ENCODE measurements at regions not wholly inside any gene's neighbourhood (a gene's known extent, or its start where the extent isn't known, plus 50 kb on each side); places are given as distances from the start of the nearest gene placed in this dataset.

DNA sequence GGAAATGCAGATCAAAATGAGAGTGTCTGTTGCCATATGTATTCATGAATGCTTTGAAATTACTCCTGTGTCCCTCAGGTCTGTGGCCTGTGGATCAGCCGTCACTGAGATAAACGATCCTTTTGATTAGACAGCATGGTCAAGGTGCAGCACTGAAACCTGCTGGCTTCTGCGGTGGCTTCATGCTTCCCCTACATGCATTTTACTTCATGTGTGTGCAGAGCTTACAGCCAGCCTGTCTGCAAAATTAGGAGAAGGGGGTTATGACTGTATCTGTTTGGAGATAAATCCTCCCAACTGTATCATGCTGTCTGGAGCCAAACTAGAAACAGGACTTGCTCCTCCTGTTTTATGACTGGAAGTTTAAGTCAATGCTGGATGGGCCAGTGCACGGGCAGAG is 71.0 kb upstream of the PLPP4 start:
- no peak overlapping the region for H3K4me3 Mint-ChIP-seq (ENCODE audit: unreplicated experiment)
- no peak overlapping the region for H3K27ac Mint-ChIP-seq (ENCODE audit: unreplicated experiment)
- intact Hi-C loops (cut with micrococcal nuclease; ENCODE audit: unreplicated experiment): no loop called here
- H3K27me3 ChIP-seq (replicated peaks; ENCODE audit: control insufficient read depth, insufficient read depth, low read length): no peaks in the 10 kb centered on the region; the same call in 1 of the 2 replicates
- no peaks in the 10 kb centered on the region for H3K4me1 ChIP-seq
- H3K4me3 ChIP-seq (ENCODE audit: low read depth, low read length): no peak overlapping the region
- BruUV-seq (replicated peaks): no TSS peak
- peaks cover 22% of the 10 kb centered on the region for H3K27me3 Mint-ChIP-seq (ENCODE audit: insufficient read depth, unreplicated experiment)
- no peaks in the 10 kb centered on the region for H3K36me3 Mint-ChIP-seq (ENCODE audit: insufficient read depth, unreplicated experiment)
- no peaks in the 10 kb centered on the region for H3K4me1 Mint-ChIP-seq (ENCODE audit: low read depth, unreplicated experiment)
- POLR2A ChIA-PET: no interaction called here
- no peaks in the 10 kb centered on the region for H3K9me3 Mint-ChIP-seq (ENCODE audit: unreplicated experiment)
- CTCF ChIA-PET: no interaction called here
- no peak for TF ChIP-seq CTCF (IDR thresholded peaks at IDR 0.05; ENCODE audit: insufficient read depth in 1 of 2, low read depth in 1 of 2, low read length in 1 of 2, severe bottlenecking in 1 of 2, unreplicated experiment in 1 of 2)
- no peaks in the 10 kb centered on the region for H3K36me3 ChIP-seq (ENCODE audit: control insufficient read depth, insufficient read depth, low read length)
- DNase-seq: no peak
- H3K9me3 ChIP-seq: no peaks in the 10 kb centered on the region

- DNase-seq: no peak
- no peaks in the 10 kb centered on the region for H3K4me1 Mint-ChIP-seq (ENCODE audit: low read depth, unreplicated experiment)
- H3K36me3 ChIP-seq (ENCODE audit: control insufficient read depth, insufficient read depth, low read length): no peaks in the 10 kb centered on the region
- H3K4me3 Mint-ChIP-seq (ENCODE audit: unreplicated experiment): no peak overlapping the region
- peaks cover 22% of the 10 kb centered on the region for H3K27me3 Mint-ChIP-seq (ENCODE audit: insufficient read depth, unreplicated experiment)
- no peaks in the 10 kb centered on the region for H3K9me3 ChIP-seq
- intact Hi-C loops (cut with micrococcal nuclease; ENCODE audit: unreplicated experiment): no loop called here
- no peaks in the 10 kb centered on the region for H3K9me3 Mint-ChIP-seq (ENCODE audit: unreplicated experiment)
- H3K27ac Mint-ChIP-seq (ENCODE audit: unreplicated experiment): no peak overlapping the region
- no peaks in the 10 kb centered on the region for H3K4me1 ChIP-seq
- TF ChIP-seq CTCF (IDR thresholded peaks at IDR 0.05; ENCODE audit: insufficient read depth in 1 of 2, low read depth in 1 of 2, low read length in 1 of 2, severe bottlenecking in 1 of 2, unreplicated experiment in 1 of 2): no peak
- no peaks in the 10 kb centered on the region for H3K36me3 Mint-ChIP-seq (ENCODE audit: insufficient read depth, unreplicated experiment)
- POLR2A ChIA-PET: no interaction called here
- BruUV-seq (replicated peaks): no TSS peak
- CTCF ChIA-PET: no interaction called here
- no peaks in the 10 kb centered on the region; the same call in 1 of the 2 replicates for H3K27me3 ChIP-seq (replicated peaks; ENCODE audit: control insufficient read depth, insufficient read depth, low read length)
- H3K4me3 ChIP-seq (ENCODE audit: low read depth, low read length): no peak overlapping the region
These were observed 70.1 kb upstream of the PLPP4 start for GRCh38 chr10:120386896-120387295.

- intact Hi-C loops (cut with micrococcal nuclease; ENCODE audit: unreplicated experiment): no loop called here
- peaks cover 22% of the 10 kb centered on the region for H3K27me3 Mint-ChIP-seq (ENCODE audit: insufficient read depth, unreplicated experiment)
- Histone ChIP-seq H3K4me3 (ENCODE audit: low read depth, low read length) (no peak overlapping the region), H3K27me3 (replicated peaks; ENCODE audit: control insufficient read depth, insufficient read depth, low read length) (no peaks in the 10 kb centered on the region; the same call in 1 of the 2 replicates), H3K4me1 (no peaks in the 10 kb centered on the region), H3K9me3 (no peaks in the 10 kb centered on the region), H3K36me3 (ENCODE audit: control insufficient read depth, insufficient read depth, low read length) (no peaks in the 10 kb centered on the region)
- H3K27ac Mint-ChIP-seq (ENCODE audit: unreplicated experiment): no peak overlapping the region
- H3K9me3 Mint-ChIP-seq (ENCODE audit: unreplicated experiment): no peaks in the 10 kb centered on the region
- no peak for TF ChIP-seq CTCF (IDR thresholded peaks at IDR 0.05; ENCODE audit: insufficient read depth in 1 of 2, low read depth in 1 of 2, low read length in 1 of 2, severe bottlenecking in 1 of 2, unreplicated experiment in 1 of 2)
- BruUV-seq (replicated peaks): no TSS peak
- no peaks in the 10 kb centered on the region for H3K4me1 Mint-ChIP-seq (ENCODE audit: low read depth, unreplicated experiment)
- DNase-seq: no peak
- ChIA-PET CTCF (no interaction called here), POLR2A (no interaction called here)
- no peak overlapping the region for H3K4me3 Mint-ChIP-seq (ENCODE audit: unreplicated experiment)
- no peaks in the 10 kb centered on the region for H3K36me3 Mint-ChIP-seq (ENCODE audit: insufficient read depth, unreplicated experiment)
These were observed 69.7 kb upstream of the PLPP4 start for GRCh38 chr10:120387326-120387725.

All from Caco-2 (cell line).